ENCODE measurements at regions not wholly inside any gene's neighbourhood (a gene's known extent, or its start where the extent isn't known, plus 50 kb on each side); places are given as distances from the start of the nearest gene placed in this dataset.

GRCh38 chr17:77028900-77029299 is 111.9 kb upstream of the SEC14L1 start:
- no peak for TF ChIP-seq CTCF (conservative IDR thresholded peaks at IDR 0.05; ENCODE audit: low read depth, low read length)
- no peak for TF ChIP-seq POLR2A (IDR thresholded peaks at IDR 0.05; ENCODE audit: low read depth, low read length)
- TF ChIP-seq BHLHE40 (IDR thresholded peaks at IDR 0.05; ENCODE audit: low read depth, low read length) = no peak
- TF ChIP-seq MAFK (IDR thresholded peaks at IDR 0.05; ENCODE audit: low read depth, low read length) = no peak
- TF ChIP-seq RFX5 (IDR thresholded peaks at IDR 0.05; ENCODE audit: low read depth, low read length) = no peak
- TF ChIP-seq RAD21 (IDR thresholded peaks at IDR 0.05; ENCODE audit: low read length) = no peak
- TF ChIP-seq MAZ (IDR thresholded peaks at IDR 0.05; ENCODE audit: borderline replicate concordance, low read depth, low read length) = no peak
- TF ChIP-seq FOS (IDR thresholded peaks at IDR 0.05; ENCODE audit: low read depth, low read length) = no peak

All from IMR-90 (cell line).